ENCODE measurements at regions not wholly inside any gene's neighbourhood (a gene's known extent, or its start where the extent isn't known, plus 50 kb on each side); places are given as distances from the start of the nearest gene placed in this dataset.
A peak's percentile ranks its signal among the peaks of the same experiment; 100 is the strongest.
"Not testable (repeated sequence)": the region's sequence is repeated elsewhere in the genome, so short reads cannot be mapped to it uniquely, and the experiment has no call there.

- DNase-seq = no peak
Measured at GRCh38 chr6:170093658-170094596, 197.0 kb downstream of the DLL1 start.

- no peak for DNase-seq
Measured at GRCh38 chr6:170093276-170093657, 197.6 kb downstream of the DLL1 start.

- no peak for DNase-seq
Measured at GRCh38 chr6:170092826-170093225, 198.1 kb downstream of the DLL1 start.

GRCh38 chr6:170091639-170092579 is 199.0 kb downstream of the DLL1 start:
- no peak for DNase-seq

GRCh38 chr6:170091000-170091638 is 199.8 kb downstream of the DLL1 start:
- no peak for DNase-seq

- no peak for DNase-seq
Measured at GRCh38 chr6:170090561-170090960, 200.3 kb downstream of the DLL1 start.

GRCh38 chr6:170089963-170090362 is 200.9 kb downstream of the DLL1 start:
- no peak for DNase-seq

- DNase-seq = no peak
Measured at GRCh38 chr6:170088582-170088955, 202.3 kb downstream of the DLL1 start.

- no peak for DNase-seq
Measured at GRCh38 chr6:170087941-170088581, 202.8 kb downstream of the DLL1 start.

GRCh38 chr6:170087421-170087780 is 203.5 kb downstream of the DLL1 start:
- not testable (repeated sequence) for DNase-seq

GRCh38 chr6:170086639-170087420 is 204.0 kb downstream of the DLL1 start:
- DNase-seq = no peak

- peak; percentile 42 for DNase-seq
Measured at GRCh38 chr6:170085475-170086401, 205.1 kb downstream of the DLL1 start.

GRCh38 chr6:170084166-170084730 is 206.6 kb downstream of the DLL1 start:
- no peak for DNase-seq

GRCh38 chr6:170083236-170084051 is 207.4 kb downstream of the DLL1 start:
- DNase-seq = peak; percentile 29

GRCh38 chr6:170082531-170083187 is 208.2 kb downstream of the DLL1 start:
- DNase-seq = no peak

GRCh38 chr6:170082067-170082466 is 208.8 kb downstream of the DLL1 start:
- DNase-seq = no peak

- no peak for DNase-seq
Measured at GRCh38 chr6:170081556-170081955, 209.3 kb downstream of the DLL1 start.

GRCh38 chr6:170080828-170081371 is 210.0 kb downstream of the DLL1 start:
- peak; percentile 89 for DNase-seq

All from eye (tissue), 1 donor.